HepG2 (cell line): ENCODE measurements at regions not wholly inside any gene's neighbourhood (a gene's known extent, or its start where the extent isn't known, plus 50 kb on each side); places are given as distances from the start of the nearest gene placed in this dataset.

Source experiments
- ATAC-seq: fragments of 200-7000 bp; cut with Tn5 transposase; 3 replicates; pipeline ENCODE4 v1.9.1; 2020; ENCODE audit warnings: mild to moderate bottlenecking, moderate library complexity
- BruUV-seq: library from RNA; stranded (reverse); fragments of 400-500 nt; replicated peaks from 2 replicates; lab custom pipeline; 2021; lab: Mats Ljungman, UMichigan
- CTCF ChIA-PET: fragments of 300-600 bp; formaldehyde crosslinking; extraction: SDS; loops from one replicate; lab custom pipeline; 2021; ENCODE audit warnings: low total read pairs, inconsistent platforms, low intra/inter-chr PET ratio; lab: Yijun Ruan, JAX
- POLR2A ChIA-PET: fragments of 350-600 bp; sonication (Branson Sonifier 250); formaldehyde crosslinking; loops from one replicate; lab custom pipeline; 2020; ENCODE audit warnings: antibody characterized with exemption, inconsistent platforms; lab: Yijun Ruan, JAX
- DNase-seq: peaks from one replicate; pipeline ENCODE4 v3.0.0-alpha.2; 2015; ENCODE audit warnings: low spot score
- FAIRE-seq: peaks from 3 replicates; lab custom pipeline; 2011; peaks lifted over from hg19 to GRCh38; lab: Jason Lieb, UNC
- H2AFZ ChIP-seq: one replicate; pipeline ENCODE4 v1.6.1; 2011; ENCODE audit warnings: low read length, inconsistent platforms
- H3K27ac ChIP-seq: fragments of 300-600 bp; 3 replicates; pipeline ENCODE4 v1.8.0; 2011; ENCODE audit warnings: mixed run types, mild to moderate bottlenecking, mixed read lengths, low read length, inconsistent platforms; ENCODE audit not compliant: insufficient read depth; ENCODE audit errors: extremely low read length
- H3K27me3 ChIP-seq, 2 experiments: fragments of 200-600 bp in 1 of 2; 2 replicates in 1 of 2; 3 replicates in 1 of 2; pipeline versions ENCODE4 v1.6.0 to v1.8.0; 2011; ENCODE audit warnings: low read length in 2 of 2, mild to moderate bottlenecking in 2 of 2, moderate library complexity in 2 of 2, inconsistent platforms in 1 of 2; ENCODE audit not compliant: insufficient read depth in 2 of 2, control insufficient read depth in 1 of 2
- H3K36me3 ChIP-seq, 2 experiments: fragments of 200-600 bp in 1 of 2; replicated peaks in 1 of 2; 2 replicates in 1 of 2; 3 replicates in 1 of 2; pipeline versions ENCODE4 v1.5.1 to v1.8.0; 2011; ENCODE audit warnings: low read length in 2 of 2, inconsistent platforms in 1 of 2; ENCODE audit not compliant: insufficient read depth in 2 of 2, control insufficient read depth in 1 of 2
- H3K4me1 ChIP-seq: 2 replicates; pipeline ENCODE4 v1.5.1; 2012; ENCODE audit warnings: low read length, inconsistent platforms; ENCODE audit not compliant: insufficient read depth
- H3K4me2 ChIP-seq: 2 replicates; pipeline ENCODE4 v1.6.0; 2011; ENCODE audit warnings: low read depth, low read length, inconsistent platforms
- H3K4me3 ChIP-seq, 3 experiments: fragments of 200-600 bp in 1 of 3; sonication (generic), shearing (Covaris generic) in 1 of 3; replicated peaks in 1 of 3; 2 replicates each; pipeline ENCODE4 v1.5.1; 2011 to 2016; ENCODE audit warnings: low read length in 3 of 3, inconsistent platforms in 2 of 3, low read depth in 2 of 3, mild to moderate bottlenecking in 2 of 3, control low read depth in 1 of 3, mixed read lengths in 1 of 3; ENCODE audit not compliant: insufficient read depth in 1 of 3
- H3K79me2 ChIP-seq: one replicate; pipeline ENCODE4 v1.6.1; 2011; ENCODE audit warnings: low read length, inconsistent platforms; ENCODE audit not compliant: insufficient read depth
- H3K9ac ChIP-seq: 2 replicates; pipeline ENCODE4 v1.6.0; 2011; ENCODE audit warnings: mild to moderate bottlenecking, low read depth, low read length, inconsistent platforms; ENCODE audit not compliant: insufficient read depth
- H3K9me3 ChIP-seq: 2 replicates; pipeline ENCODE4 v1.5.1; 2012; ENCODE audit warnings: mild to moderate bottlenecking, low read length
- H4K20me1 ChIP-seq: 2 replicates; pipeline ENCODE4 v1.6.0; 2011; ENCODE audit warnings: inconsistent platforms, mild to moderate bottlenecking, low read length, moderate library complexity; ENCODE audit not compliant: insufficient read depth
- CAMTA2 ChIP-seq: sonication (generic); formaldehyde crosslinking; IDR thresholded peaks from 2 replicates; pipeline ENCODE4 v1.4.0; 2020; ENCODE audit warnings: mild to moderate bottlenecking, missing genetic modification reagents, borderline replicate concordance
- CENPBD1 ChIP-seq: sonication (generic); formaldehyde crosslinking; IDR thresholded peaks from 2 replicates; pipeline ENCODE4 v1.8.0; 2022; ENCODE audit warnings: missing genetic modification reagents, low read depth, mild to moderate bottlenecking, borderline replicate concordance
- ETV5 ChIP-seq: IDR thresholded peaks from 2 replicates; pipeline ENCODE4 v1.6.1; 2018; ENCODE audit warnings: missing biosample characterization, missing genetic modification reagents, inconsistent platforms, borderline replicate concordance
- KDM5B ChIP-seq: sonication (generic); formaldehyde crosslinking; IDR thresholded peaks from 2 replicates; pipeline ENCODE4 v1.4.0; 2020; ENCODE audit warnings: missing genetic modification reagents, mild to moderate bottlenecking, borderline replicate concordance
- KLF6 ChIP-seq: IDR thresholded peaks from 2 replicates; pipeline ENCODE4 v1.8.0; 2016; ENCODE audit warnings: missing biosample characterization, missing genetic modification reagents
- KLF9 ChIP-seq: IDR thresholded peaks from 2 replicates; pipeline ENCODE4 v1.6.1; 2016; ENCODE audit warnings: low read depth
- MYC ChIP-seq: sonication (generic); formaldehyde crosslinking; IDR thresholded peaks from 2 replicates; pipeline ENCODE4 v1.9.0; 2021; ENCODE audit warnings: missing genetic modification reagents, borderline replicate concordance
- RARA ChIP-seq: IDR thresholded peaks from 2 replicates; pipeline ENCODE4 v1.6.1; 2016; ENCODE audit warnings: missing genetic modification reagents, missing compliant biosample characterization
- SNAPC5 ChIP-seq: sonication (generic); formaldehyde crosslinking; IDR thresholded peaks from 2 replicates; pipeline ENCODE4 v1.8.1; 2023; ENCODE audit warnings: mild to moderate bottlenecking, missing genetic modification reagents, borderline replicate concordance
- SP140L ChIP-seq: sonication (generic); formaldehyde crosslinking; IDR thresholded peaks from 2 replicates; pipeline ENCODE4 v1.4.0; 2020; ENCODE audit warnings: missing genetic modification reagents, borderline replicate concordance
- TP53 ChIP-seq: sonication (generic); formaldehyde crosslinking; conservative IDR thresholded peaks from 2 replicates; pipeline ENCODE4 v1.4.0; 2020; ENCODE audit warnings: missing genetic modification reagents
- U2AF1 ChIP-seq: fragments of 200-400 bp; formaldehyde crosslinking; optimal IDR thresholded peaks from 2 replicates; pipeline ENCODE3; 2017; ENCODE audit warnings: mild to moderate bottlenecking, low read depth, low read length
- ZBTB3 ChIP-seq: sonication (generic); formaldehyde crosslinking; IDR thresholded peaks from 2 replicates; pipeline ENCODE4 v1.4.0; 2020; ENCODE audit warnings: low read depth, mild to moderate bottlenecking, moderate library complexity, missing genetic modification reagents, borderline replicate concordance
- ZBTB7A ChIP-seq: sonication (generic); formaldehyde crosslinking; IDR thresholded peaks from 2 replicates; pipeline ENCODE4 v1.8.0; 2022; ENCODE audit warnings: mild to moderate bottlenecking, missing genetic modification reagents
- ZNF335 ChIP-seq: sonication (generic); formaldehyde crosslinking; IDR thresholded peaks from 2 replicates; pipeline ENCODE4 v1.4.0; 2020; ENCODE audit warnings: missing genetic modification reagents
- ZNF674 ChIP-seq: sonication (generic); formaldehyde crosslinking; IDR thresholded peaks from 2 replicates; pipeline ENCODE4 v1.5.0; 2020; ENCODE audit warnings: low read depth, mild to moderate bottlenecking, missing genetic modification reagents
- WGBS: methylation state at CpG from one replicate; pipeline ENCODE4 v1.1.6; 2017; ENCODE audit warnings: low lambda C conversion rate; 5-methylcytosine and 5-hydroxymethylcytosine counted together
- in situ Hi-C: cut with HindIII; loops from 2 replicates; pipeline ENCODE4 v1.10.0; 2017; ENCODE audit warnings: low pct_unique_long_range_greater_than_20kb; ENCODE audit not compliant: extremely low pct_ligation_motif_present
- intact Hi-C: fragments of 100-400 bp; cut with micrococcal nuclease; formaldehyde crosslinking; loops from one replicate; pipeline ENCODE4 v1.10.0; 2022; ENCODE audit not compliant: unreplicated experiment
- TF ChIP-seq, protein P1 (sequence below): sonication (generic); formaldehyde crosslinking; IDR thresholded peaks from 2 replicates; pipeline ENCODE4 v1.4.0; 2020; ENCODE audit warnings: mild to moderate bottlenecking, missing genetic modification reagents

DNA sequence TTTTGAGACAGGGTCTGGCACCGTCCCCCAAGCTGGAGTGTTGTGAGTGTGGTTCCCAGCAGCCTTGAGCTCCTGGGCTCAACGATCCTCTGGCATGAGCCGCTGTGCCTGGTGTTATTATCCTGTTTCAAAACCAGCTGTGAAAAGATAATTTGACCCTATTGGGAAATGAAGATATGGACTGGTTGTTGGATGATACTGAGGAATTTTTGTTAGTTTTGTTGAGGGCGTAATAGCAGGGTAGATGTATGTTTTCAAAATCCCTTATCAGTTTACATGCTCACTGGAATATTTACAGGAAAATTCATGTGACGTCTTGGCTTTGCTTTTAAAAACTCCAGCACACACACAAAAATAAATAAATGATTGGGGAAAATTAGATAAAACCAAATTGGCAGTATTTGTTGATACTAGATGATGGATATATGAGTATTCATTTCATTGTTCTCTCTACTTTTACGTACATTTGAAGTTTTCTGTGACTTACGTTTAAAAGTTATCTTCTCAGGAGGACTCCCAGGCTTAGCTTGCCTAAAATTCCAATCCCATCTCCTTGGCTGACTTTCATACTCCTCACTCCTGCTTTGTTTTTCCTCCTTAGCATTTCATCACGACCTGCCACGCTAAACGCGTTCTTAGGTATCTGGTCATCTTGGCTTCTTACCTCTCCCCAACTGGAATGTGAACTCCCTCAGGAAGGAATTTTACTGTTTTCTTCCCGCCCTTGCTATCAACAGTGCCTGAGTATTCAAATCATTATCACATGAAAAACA, 56.8 kb upstream of the TFRC start:
- Histone ChIP-seq H3K36me3 (no peaks in the 10 kb centered on the region), H3K27ac (no peak overlapping the region), H3K4me2 (no peak overlapping the region), H3K79me2 (no peaks in the 10 kb centered on the region), H3K27me3 (peaks cover 5 to 17% of the 10 kb centered on the region in 2 experiments; a peak in 3 of 5 replicates), H4K20me1 (no peaks in the 10 kb centered on the region), H3K4me1 (peaks cover 29% of the 10 kb centered on the region)
- FAIRE-seq, result no peak
- BruUV-seq, result no TSS peak
- no peak for DNase-seq
- intact Hi-C loops, result no loop called here
- TF ChIP-seq RARA (CRISPR knock-in tag), result no peak
- no peak for TF ChIP-seq ZBTB7A
- no peak for TF ChIP-seq ETV5
- no peak for TF ChIP-seq ZNF335 (CRISPR knock-in tag)
- TF ChIP-seq ZBTB3, result no peak
- TF ChIP-seq KDM5B (CRISPR knock-in tag), result no peak
- TF ChIP-seq SP140L (CRISPR knock-in tag), result no peak
- no peak for TF ChIP-seq TP53 (CRISPR knock-in tag)
- no peak for TF ChIP-seq CENPBD1 (CRISPR knock-in tag)
- TF ChIP-seq KLF9, result no peak
- TF ChIP-seq, protein P1, sequence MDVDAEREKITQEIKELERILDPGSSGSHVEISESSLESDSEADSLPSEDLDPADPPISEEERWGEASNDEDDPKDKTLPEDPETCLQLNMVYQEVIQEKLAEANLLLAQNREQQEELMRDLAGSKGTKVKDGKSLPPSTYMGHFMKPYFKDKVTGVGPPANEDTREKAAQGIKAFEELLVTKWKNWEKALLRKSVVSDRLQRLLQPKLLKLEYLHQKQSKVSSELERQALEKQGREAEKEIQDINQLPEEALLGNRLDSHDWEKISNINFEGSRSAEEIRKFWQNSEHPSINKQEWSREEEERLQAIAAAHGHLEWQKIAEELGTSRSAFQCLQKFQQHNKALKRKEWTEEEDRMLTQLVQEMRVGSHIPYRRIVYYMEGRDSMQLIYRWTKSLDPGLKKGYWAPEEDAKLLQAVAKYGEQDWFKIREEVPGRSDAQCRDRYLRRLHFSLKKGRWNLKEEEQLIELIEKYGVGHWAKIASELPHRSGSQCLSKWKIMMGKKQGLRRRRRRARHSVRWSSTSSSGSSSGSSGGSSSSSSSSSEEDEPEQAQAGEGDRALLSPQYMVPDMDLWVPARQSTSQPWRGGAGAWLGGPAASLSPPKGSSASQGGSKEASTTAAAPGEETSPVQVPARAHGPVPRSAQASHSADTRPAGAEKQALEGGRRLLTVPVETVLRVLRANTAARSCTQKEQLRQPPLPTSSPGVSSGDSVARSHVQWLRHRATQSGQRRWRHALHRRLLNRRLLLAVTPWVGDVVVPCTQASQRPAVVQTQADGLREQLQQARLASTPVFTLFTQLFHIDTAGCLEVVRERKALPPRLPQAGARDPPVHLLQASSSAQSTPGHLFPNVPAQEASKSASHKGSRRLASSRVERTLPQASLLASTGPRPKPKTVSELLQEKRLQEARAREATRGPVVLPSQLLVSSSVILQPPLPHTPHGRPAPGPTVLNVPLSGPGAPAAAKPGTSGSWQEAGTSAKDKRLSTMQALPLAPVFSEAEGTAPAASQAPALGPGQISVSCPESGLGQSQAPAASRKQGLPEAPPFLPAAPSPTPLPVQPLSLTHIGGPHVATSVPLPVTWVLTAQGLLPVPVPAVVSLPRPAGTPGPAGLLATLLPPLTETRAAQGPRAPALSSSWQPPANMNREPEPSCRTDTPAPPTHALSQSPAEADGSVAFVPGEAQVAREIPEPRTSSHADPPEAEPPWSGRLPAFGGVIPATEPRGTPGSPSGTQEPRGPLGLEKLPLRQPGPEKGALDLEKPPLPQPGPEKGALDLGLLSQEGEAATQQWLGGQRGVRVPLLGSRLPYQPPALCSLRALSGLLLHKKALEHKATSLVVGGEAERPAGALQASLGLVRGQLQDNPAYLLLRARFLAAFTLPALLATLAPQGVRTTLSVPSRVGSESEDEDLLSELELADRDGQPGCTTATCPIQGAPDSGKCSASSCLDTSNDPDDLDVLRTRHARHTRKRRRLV (CRISPR knock-in tag), result no peak
- TF ChIP-seq CAMTA2, result no peak
- TF ChIP-seq SNAPC5 (CRISPR knock-in tag), result no peak
- no peak for TF ChIP-seq U2AF1
- no peak for TF ChIP-seq ZNF674
- TF ChIP-seq KLF6 (CRISPR knock-in tag), result no peak
- no peak for TF ChIP-seq MYC (CRISPR knock-in tag)
- TF ChIP-seq, all 625 proteins: peak for 0
- CTCF ChIA-PET, result no interaction called here
- H3K9ac ChIP-seq, result no peak overlapping the region
- POLR2A ChIA-PET, result no interaction called here
- no peak overlapping the region for H2AFZ ChIP-seq
- H3K4me3 ChIP-seq, result no peak overlapping the region
- WGBS, result 38% methylated on average over 12 of the region's 12 CpGs
- in situ Hi-C loops, result no loop called here
- no peak for ATAC-seq
- H3K9me3 ChIP-seq, result no peaks in the 10 kb centered on the region
